ENCODE measurements at regions not wholly inside any gene's neighbourhood (a gene's known extent, or its start where the extent isn't known, plus 50 kb on each side); places are given as distances from the start of the nearest gene placed in this dataset.

- Histone ChIP-seq H3K9me3 (no peaks in the 10 kb centered on the region), H3K27me3 (no peaks in the 10 kb centered on the region), H3K36me3 (no peaks in the 10 kb centered on the region), H3K4me3 (no peak overlapping the region)
- no peak for DNase-seq
These were observed 320.5 kb downstream of the ETS1 start for GRCh38 chr11:128266893-128267292.

GRCh38 chr11:128262463-128263345 is 324.7 kb downstream of the ETS1 start:
- no peaks in the 10 kb centered on the region for H3K36me3 ChIP-seq
- H3K9me3 ChIP-seq, result no peaks in the 10 kb centered on the region
- no peak for DNase-seq
- no peak overlapping the region for H3K4me3 ChIP-seq
- H3K27me3 ChIP-seq, result no peaks in the 10 kb centered on the region

GRCh38 chr11:128261011-128261421 is 326.3 kb downstream of the ETS1 start:
- Histone ChIP-seq H3K9me3 (no peaks in the 10 kb centered on the region), H3K4me3 (no peak overlapping the region), H3K27me3 (no peaks in the 10 kb centered on the region), H3K36me3 (no peaks in the 10 kb centered on the region)
- no peak for DNase-seq

- DNase-seq, result no peak
- H3K9me3 ChIP-seq, result no peaks in the 10 kb centered on the region
These were observed 327.0 kb downstream of the ETS1 start for GRCh38 chr11:128260398-128260797.

GRCh38 chr11:128259816-128260215 is 327.5 kb downstream of the ETS1 start:
- no peaks in the 10 kb centered on the region for H3K36me3 ChIP-seq
- H3K4me3 ChIP-seq, result no peak overlapping the region
- no peaks in the 10 kb centered on the region for H3K9me3 ChIP-seq
- H3K27me3 ChIP-seq, result no peaks in the 10 kb centered on the region; the same call in 1 of the 2 replicates
- no peak for DNase-seq

More at GRCh38 chr11:128260398-128260797, 327.0 kb downstream of the ETS1 start:
- H3K36me3 ChIP-seq, result no peaks in the 10 kb centered on the region
- H3K4me3 ChIP-seq, result no peak overlapping the region
- H3K27me3 ChIP-seq, result no peaks in the 10 kb centered on the region

- Histone ChIP-seq H3K9me3 (no peaks in the 10 kb centered on the region), H3K27me3 (no peaks in the 10 kb centered on the region; the same call in 1 of the 2 replicates), H3K36me3 (no peaks in the 10 kb centered on the region), H3K4me3 (no peak overlapping the region)
- DNase-seq, result no peak
These were observed 332.4 kb downstream of the ETS1 start for GRCh38 chr11:128254941-128255340.

- no peak for DNase-seq
- Histone ChIP-seq H3K9me3 (no peaks in the 10 kb centered on the region), H3K27me3 (no peaks in the 10 kb centered on the region; the same call in 1 of the 2 replicates), H3K4me3 (no peak overlapping the region), H3K36me3 (no peaks in the 10 kb centered on the region)
These were observed 336.2 kb downstream of the ETS1 start for GRCh38 chr11:128251140-128251539.

GRCh38 chr11:128250482-128250881 is 336.9 kb downstream of the ETS1 start:
- H3K27me3 ChIP-seq, result no peaks in the 10 kb centered on the region; the same call in 1 of the 2 replicates

GRCh38 chr11:128246810-128247594 is 340.4 kb downstream of the ETS1 start:
- no peak for DNase-seq
- no peaks in the 10 kb centered on the region for H3K27me3 ChIP-seq
- no peaks in the 10 kb centered on the region for H3K36me3 ChIP-seq
- no peak overlapping the region for H3K4me3 ChIP-seq
- no peaks in the 10 kb centered on the region for H3K9me3 ChIP-seq

More at GRCh38 chr11:128250482-128250881, 336.9 kb downstream of the ETS1 start:
- no peaks in the 10 kb centered on the region for H3K36me3 ChIP-seq
- DNase-seq, result no peak
- no peaks in the 10 kb centered on the region for H3K9me3 ChIP-seq
- H3K4me3 ChIP-seq, result no peak overlapping the region

- H3K4me3 ChIP-seq, result no peak overlapping the region
- DNase-seq, result no peak
- no peaks in the 10 kb centered on the region for H3K27me3 ChIP-seq
- no peaks in the 10 kb centered on the region for H3K9me3 ChIP-seq
- no peaks in the 10 kb centered on the region for H3K36me3 ChIP-seq
These were observed 341.0 kb downstream of the ETS1 start for GRCh38 chr11:128246364-128246801.

GRCh38 chr11:128244871-128245270 is 342.5 kb downstream of the ETS1 start:
- no peaks in the 10 kb centered on the region for H3K36me3 ChIP-seq
- no peak for DNase-seq

GRCh38 chr11:128242451-128242850 is 344.9 kb downstream of the ETS1 start:
- H3K36me3 ChIP-seq, result no peaks in the 10 kb centered on the region
- H3K4me3 ChIP-seq, result no peak overlapping the region
- no peaks in the 10 kb centered on the region for H3K9me3 ChIP-seq
- no peaks in the 10 kb centered on the region for H3K27me3 ChIP-seq
- DNase-seq, result no peak

More at GRCh38 chr11:128244871-128245270, 342.5 kb downstream of the ETS1 start:
- no peaks in the 10 kb centered on the region for H3K9me3 ChIP-seq
- no peak overlapping the region for H3K4me3 ChIP-seq
- no peaks in the 10 kb centered on the region for H3K27me3 ChIP-seq

- no peak overlapping the region for H3K4me3 ChIP-seq
- DNase-seq, result peak; percentile 26
These were observed 346.8 kb downstream of the ETS1 start for GRCh38 chr11:128240546-128240945.

GRCh38 chr11:128239306-128239705 is 348.1 kb downstream of the ETS1 start:
- H3K9me3 ChIP-seq, result no peaks in the 10 kb centered on the region

More at GRCh38 chr11:128240546-128240945, 346.8 kb downstream of the ETS1 start:
- no peaks in the 10 kb centered on the region for H3K36me3 ChIP-seq
- no peaks in the 10 kb centered on the region for H3K27me3 ChIP-seq
- no peaks in the 10 kb centered on the region for H3K9me3 ChIP-seq

GRCh38 chr11:128238521-128239265 is 348.7 kb downstream of the ETS1 start:
- Histone ChIP-seq H3K27me3 (no peaks in the 10 kb centered on the region), H3K4me3 (no peak overlapping the region), H3K36me3 (no peaks in the 10 kb centered on the region), H3K9me3 (no peaks in the 10 kb centered on the region)
- no peak for DNase-seq

More at GRCh38 chr11:128239306-128239705, 348.1 kb downstream of the ETS1 start:
- DNase-seq, result no peak
- no peaks in the 10 kb centered on the region for H3K36me3 ChIP-seq
- H3K27me3 ChIP-seq, result no peaks in the 10 kb centered on the region
- no peak overlapping the region for H3K4me3 ChIP-seq

Data from MG63 (cell line).